HCT116 (cell line): ENCODE measurements at regions not wholly inside any gene's neighbourhood (a gene's known extent, or its start where the extent isn't known, plus 50 kb on each side); places are given as distances from the start of the nearest gene placed in this dataset.

Source experiments
- ATAC-seq: fragments of 200-7000 bp; cut with Tn5 transposase; 2 replicates; pipeline ENCODE4 v1.9.1; 2020; ENCODE audit warnings: mild to moderate bottlenecking, moderate library complexity
- BruUV-seq: library from RNA; stranded (reverse); fragments of 400-500 nt; replicated peaks from 2 replicates; lab custom pipeline; 2021; lab: Mats Ljungman, UMichigan
- CTCF ChIA-PET: fragments of 300-600 bp; sonication (Branson Sonifier 250); formaldehyde crosslinking; loops from one replicate; lab custom pipeline; 2021; ENCODE audit warnings: antibody characterized with exemption; lab: Charles Lee
- POLR2A ChIA-PET: fragments of 300-600, 350-600 bp; sonication (Branson Sonifier 250); formaldehyde crosslinking; loops from one replicate; lab custom pipeline; 2021; ENCODE audit warnings: antibody characterized with exemption; lab: Charles Lee
- RAD21 ChIA-PET, 2 experiments: fragments of 300-600 bp; sonication (Branson Sonifier 250); formaldehyde crosslinking; loops; one replicate each; lab custom pipeline; 2023; ENCODE audit warnings: low total read pairs in 2 of 2; ENCODE audit not compliant: uncharacterized antibody in 2 of 2, unreplicated experiment in 2 of 2, low non-redundant PET in 1 of 2; lab: Charles Lee
- DNase-seq: peaks from one replicate; pipeline ENCODE4 v3.0.0-alpha.2; 2010; ENCODE audit warnings: low read depth, low spot score
- H2AFZ ChIP-seq: fragments of 200-600 bp; shearing (Covaris generic), sonication (generic); 2 replicates; pipeline ENCODE4 v1.6.1; 2017; ENCODE audit warnings: low read depth, mixed run types, mixed read lengths, antibody characterized with exemption, low read length; ENCODE audit not compliant: poor library complexity, severe bottlenecking
- H3K27ac ChIP-seq: 2 replicates; pipeline ENCODE4 v1.5.1; 2012; ENCODE audit warnings: low read depth, low read length
- H3K27me3 ChIP-seq: fragments of 200-600 bp; sonication (generic); 2 replicates; pipeline ENCODE4 v1.6.1; 2016; ENCODE audit warnings: mixed run types, low read length, mixed read lengths; ENCODE audit not compliant: insufficient read depth
- H3K36me3 ChIP-seq, 2 experiments: fragments of 200-500 bp in 1 of 2; fragments of 200-600 bp in 1 of 2; sonication (Bioruptor generic) in 1 of 2; sonication (generic) in 1 of 2; 2 replicates each; pipeline versions ENCODE4 v1.5.1 to v1.6.1; 2014 to 2016; ENCODE audit warnings: low read length in 2 of 2, inconsistent platforms in 1 of 2, mixed read lengths in 1 of 2, mixed run types in 1 of 2; ENCODE audit not compliant: insufficient read depth in 2 of 2, control insufficient read depth in 1 of 2
- H3K4me1 ChIP-seq, 2 experiments: fragments of 200-600 bp in 1 of 2; sonication (generic) in 1 of 2; 2 replicates each; pipeline versions ENCODE4 v1.5.1 to v1.6.1; 2012 to 2017; ENCODE audit warnings: low read length in 2 of 2, inconsistent platforms in 1 of 2, mild to moderate bottlenecking in 1 of 2, mixed read lengths in 1 of 2, mixed run types in 1 of 2, moderate library complexity in 1 of 2; ENCODE audit not compliant: insufficient read depth in 2 of 2, control insufficient read depth in 1 of 2
- H3K4me2 ChIP-seq: fragments of 200-600 bp; sonication (generic); 2 replicates; pipeline ENCODE4 v1.6.1; 2017; ENCODE audit warnings: mixed run types, low read length, mixed read lengths
- H3K4me3 ChIP-seq, 2 experiments: fragments of 200-600 bp in 1 of 2; sonication (generic) in 1 of 2; replicated peaks in 1 of 2; 2 replicates each; pipeline ENCODE4 v1.5.1; 2011 to 2016; ENCODE audit warnings: low read length in 2 of 2, control low read depth in 1 of 2, low read depth in 1 of 2, mild to moderate bottlenecking in 1 of 2, mixed read lengths in 1 of 2, mixed run types in 1 of 2
- H3K79me2 ChIP-seq: fragments of 200-600 bp; sonication (generic); 2 replicates; pipeline ENCODE4 v1.6.1; 2017; ENCODE audit warnings: mild to moderate bottlenecking, mixed run types, low read length, moderate library complexity, mixed read lengths; ENCODE audit not compliant: insufficient read depth
- H3K9ac ChIP-seq: fragments of 200-600 bp; sonication (generic); 2 replicates; pipeline ENCODE4 v1.6.1; 2016; ENCODE audit warnings: low read length, mixed read lengths
- H3K9me2 ChIP-seq: fragments of 200-600 bp; sonication (generic), shearing (Covaris generic); 2 replicates; pipeline ENCODE4 v1.6.1; 2017; ENCODE audit warnings: mixed run types, mild to moderate bottlenecking, moderate library complexity; ENCODE audit not compliant: insufficient read depth
- H3K9me3 ChIP-seq, 2 experiments: fragments of 200-500 bp in 1 of 2; fragments of 200-600 bp in 1 of 2; sonication (Bioruptor generic) in 1 of 2; sonication (generic) in 1 of 2; 2 replicates each; pipeline ENCODE4 v1.6.1; 2014 to 2017; ENCODE audit warnings: low read length in 2 of 2, mixed read lengths in 2 of 2, inconsistent platforms in 1 of 2, low read depth in 1 of 2, mild to moderate bottlenecking in 1 of 2, mixed run types in 1 of 2, moderate library complexity in 1 of 2; ENCODE audit not compliant: control insufficient read depth in 1 of 2, insufficient read depth in 1 of 2
- H4K20me1 ChIP-seq: fragments of 200-600 bp; sonication (generic), shearing (Covaris generic); 2 replicates; pipeline ENCODE4 v1.6.1; 2017; ENCODE audit warnings: mixed run types, mild to moderate bottlenecking, moderate library complexity; ENCODE audit not compliant: insufficient read depth
- ATF3 ChIP-seq: IDR thresholded peaks from 2 replicates; pipeline ENCODE4 v1.6.1; 2012
- CBX3 ChIP-seq: IDR thresholded peaks from 2 replicates; pipeline ENCODE4 v1.6.1; 2012; ENCODE audit warnings: low read depth
- EGR1 ChIP-seq: IDR thresholded peaks from 2 replicates; pipeline ENCODE4 v1.6.1; 2012; ENCODE audit warnings: low read depth
- ELF1 ChIP-seq: IDR thresholded peaks from 2 replicates; pipeline ENCODE4 v1.6.1; 2012; ENCODE audit warnings: low read depth, borderline replicate concordance
- EZH2 ChIP-seq: fragments of 200-600 bp; sonication (generic); IDR thresholded peaks from 2 replicates; pipeline ENCODE4 v1.6.1; 2017; ENCODE audit warnings: antibody characterized with exemption, mixed run types
- FOSL1 ChIP-seq: IDR thresholded peaks from 2 replicates; pipeline ENCODE4 v1.6.1; 2012; ENCODE audit warnings: low read depth
- JUND ChIP-seq: IDR thresholded peaks from 2 replicates; pipeline ENCODE4 v1.6.1; 2012
- MAX ChIP-seq: IDR thresholded peaks from 2 replicates; pipeline ENCODE4 v1.6.1; 2012
- POLR2AphosphoS5 ChIP-seq: IDR thresholded peaks from 2 replicates; pipeline ENCODE4 v1.6.1; 2011; ENCODE audit warnings: mild to moderate bottlenecking, low read depth, low read length, moderate library complexity
- RAD21 ChIP-seq: IDR thresholded peaks from 2 replicates; pipeline ENCODE4 v1.6.1; 2012; ENCODE audit warnings: low read depth, mild to moderate bottlenecking
- REST ChIP-seq: IDR thresholded peaks from 2 replicates; pipeline ENCODE4 v1.6.1; 2012; ENCODE audit warnings: low read depth
- SIN3A ChIP-seq: IDR thresholded peaks from 2 replicates; pipeline ENCODE4 v1.6.1; 2012; ENCODE audit warnings: low read depth
- SP1 ChIP-seq: IDR thresholded peaks from 2 replicates; pipeline ENCODE4 v1.6.1; 2012; ENCODE audit warnings: low read depth
- SRF ChIP-seq: IDR thresholded peaks from 2 replicates; pipeline ENCODE4 v1.6.1; 2012; ENCODE audit warnings: low read depth
- TCF7L2 ChIP-seq: IDR thresholded peaks from 2 replicates; pipeline ENCODE4 v1.7.0; 2011; ENCODE audit warnings: borderline replicate concordance, inconsistent platforms; ENCODE audit not compliant: insufficient read depth, insufficient read length; ENCODE audit errors: extremely low read depth
- ZBTB33 ChIP-seq: IDR thresholded peaks from 2 replicates; pipeline ENCODE4 v1.6.1; 2011; ENCODE audit warnings: mild to moderate bottlenecking, low read length, moderate library complexity; ENCODE audit not compliant: insufficient replicate concordance; ENCODE audit errors: extremely low read depth
- ZFX ChIP-seq: fragments of 450-650 bp; IDR thresholded peaks from 2 replicates; pipeline ENCODE4 v1.6.1; 2017
- ZNF274 ChIP-seq: fragments of 200-500 bp; sonication (Bioruptor generic); IDR thresholded peaks from 2 replicates; pipeline ENCODE4 v1.6.1; 2014; ENCODE audit warnings: mild to moderate bottlenecking, low read depth, low read length, inconsistent platforms
- intact Hi-C: fragments of 100-400 bp; cut with micrococcal nuclease; formaldehyde crosslinking; loops from 2 replicates; pipeline ENCODE4 v1.10.0; 2022

- RAD21 ChIA-PET: no interaction called here
Measured at GRCh38 chrX:16357902-16358301, 190.6 kb downstream of the MAGEB17 start.

More at GRCh38 chrX:16357902-16358301, 190.6 kb downstream of the MAGEB17 start:
- no peak overlapping the region for H3K4me2 ChIP-seq
- H4K20me1 ChIP-seq: no peaks in the 10 kb centered on the region
- H3K27ac ChIP-seq: no peak overlapping the region
- POLR2A ChIA-PET: no interaction called here
- ATAC-seq: no peak
- no peak for DNase-seq
- H3K27me3 ChIP-seq: no peaks in the 10 kb centered on the region
- no peaks in the 10 kb centered on the region for H3K79me2 ChIP-seq
- H3K4me3 ChIP-seq: no peak overlapping the region
- CTCF ChIA-PET: no interaction called here
- no peaks in the 10 kb centered on the region for H3K9me3 ChIP-seq
- TF ChIP-seq FOSL1 (no peak), SIN3A (no peak), SP1 (no peak), EZH2 (no peak), REST (no peak), EGR1 (no peak), ZBTB33 (no peak), CBX3 (no peak), ZNF274 (no peak), MAX (no peak), ELF1 (no peak), ZFX (no peak), RAD21 (no peak), TCF7L2 (no peak), JUND (no peak), SRF (no peak), POLR2AphosphoS5 (no peak), ATF3 (no peak)
- H3K9ac ChIP-seq: no peak overlapping the region
- intact Hi-C loops: no loop called here
- no peak overlapping the region for H2AFZ ChIP-seq
- H3K9me2 ChIP-seq: no peaks in the 10 kb centered on the region
- H3K4me1 ChIP-seq: no peaks in the 10 kb centered on the region
- no TSS peak for BruUV-seq
- H3K36me3 ChIP-seq: no peaks in the 10 kb centered on the region
